HG03060 (cell line): ENCODE measurements at regions not wholly inside any gene's neighbourhood (a gene's known extent, or its start where the extent isn't known, plus 50 kb on each side); places are given as distances from the start of the nearest gene placed in this dataset.
A peak's percentile ranks its signal among the peaks of the same experiment; 100 is the strongest.

Source experiments
- ATAC-seq: cut with Tn5 transposase; IDR thresholded peaks from one replicate; pipeline ENCODE4 v1.9.1; 2021; ENCODE audit warnings: low read depth, moderate number of reproducible peaks; ENCODE audit not compliant: unreplicated experiment

GRCh38 chr1:56357927-56358690 is 221.3 kb downstream of the PLPP3 start:
- ATAC-seq = no peak

- no peak for ATAC-seq
Observed at GRCh38 chr1:56356376-56356990, 222.9 kb downstream of the PLPP3 start.

- no peak for ATAC-seq
Observed at GRCh38 chr1:56355918-56356317, 223.4 kb downstream of the PLPP3 start.

GRCh38 chr1:56355422-56355821 is 223.9 kb downstream of the PLPP3 start:
- no peak for ATAC-seq

GRCh38 chr1:56345831-56346230 is 233.5 kb downstream of the PLPP3 start:
- no peak for ATAC-seq

GRCh38 chr1:56340977-56341376 is 238.4 kb downstream of the PLPP3 start:
- no peak for ATAC-seq

GRCh38 chr1:56339786-56340465 is 239.4 kb downstream of the PLPP3 start:
- no peak for ATAC-seq

GRCh38 chr1:56339093-56339492 is 240.3 kb downstream of the PLPP3 start:
- no peak for ATAC-seq

- no peak for ATAC-seq
Observed at GRCh38 chr1:56336982-56337381, 242.4 kb downstream of the PLPP3 start.

GRCh38 chr1:56335394-56335793 is 244.0 kb downstream of the PLPP3 start:
- ATAC-seq = no peak

GRCh38 chr1:56334047-56334446 is 245.3 kb downstream of the PLPP3 start:
- ATAC-seq = no peak

GRCh38 chr1:56333461-56333860 is 245.9 kb downstream of the PLPP3 start:
- no peak for ATAC-seq

- ATAC-seq = no peak
Observed at GRCh38 chr1:56331892-56332567, 247.3 kb downstream of the PLPP3 start.

- ATAC-seq = no peak
Observed at GRCh38 chr1:56331207-56331891, 248.0 kb downstream of the PLPP3 start.

GRCh38 chr1:56330391-56331026 is 248.9 kb downstream of the PLPP3 start:
- peak; percentile 99 for ATAC-seq

GRCh38 chr1:56329970-56330369 is 249.4 kb downstream of the PLPP3 start:
- no peak for ATAC-seq

GRCh38 chr1:56327195-56327594 is 252.2 kb downstream of the PLPP3 start:
- ATAC-seq = no peak

- ATAC-seq = no peak
Observed at GRCh38 chr1:56326056-56326455, 253.3 kb downstream of the PLPP3 start.

- no peak for ATAC-seq
Observed at GRCh38 chr1:56324504-56324903, 254.9 kb downstream of the PLPP3 start.

- no peak for ATAC-seq
Observed at GRCh38 chr1:56322211-56322610, 257.2 kb downstream of the PLPP3 start.
